ENCODE measurements at regions not wholly inside any gene's neighbourhood (a gene's known extent, or its start where the extent isn't known, plus 50 kb on each side); places are given as distances from the start of the nearest gene placed in this dataset.

GRCh38 chr5:112532654-112533360, 113.7 kb upstream of the EPB41L4A start:
- Histone ChIP-seq H4K20me1 (ENCODE audit: insufficient read depth, low read length) (no peaks in the 10 kb centered on the region), H3K4me2 (ENCODE audit: low read length) (no peak overlapping the region), H3K4me1 (ENCODE audit: insufficient read depth, low read length) (no peaks in the 10 kb centered on the region), H3K79me2 (ENCODE audit: insufficient read depth, low read length) (no peaks in the 10 kb centered on the region), H3K4me3 (ENCODE audit: insufficient read depth, low read depth, low read length) (no peak overlapping the region), H3K27me3 (ENCODE audit: insufficient read depth, low read length) (no peaks in the 10 kb centered on the region), H3K9me3 (ENCODE audit: insufficient read depth, low read depth, low read length) (no peaks in the 10 kb centered on the region), H2AFZ (ENCODE audit: low read depth, low read length) (no peak overlapping the region), H3K27ac (ENCODE audit: low read depth, low read length) (no peak overlapping the region), H3K9ac (ENCODE audit: low read length) (no peak overlapping the region), H3K36me3 (ENCODE audit: insufficient read depth, low read length) (no peaks in the 10 kb centered on the region)
- Mint-ChIP-seq H3K4me1 (ENCODE audit: low read depth, unreplicated experiment) (no peaks in the 10 kb centered on the region), H3K36me3 (ENCODE audit: low read depth, unreplicated experiment) (no peaks in the 10 kb centered on the region), H3K9me3 (ENCODE audit: unreplicated experiment) (no peaks in the 10 kb centered on the region), H3K27me3 (ENCODE audit: low read depth, unreplicated experiment) (no peaks in the 10 kb centered on the region), H3K27ac (ENCODE audit: unreplicated experiment) (no peak overlapping the region), H3K4me3 (ENCODE audit: unreplicated experiment) (no peak overlapping the region)
- no peak for DNase-seq (ENCODE audit: low read depth)
- FAIRE-seq, result no peak
- TF ChIP-seq CTCF (IDR thresholded peaks at IDR 0.05; ENCODE audit: insufficient read depth, low read depth, low read length), result no peak
- TF ChIP-seq EZH2 (IDR thresholded peaks at IDR 0.05; ENCODE audit: insufficient read depth, low read length), result no peak

- H3K4me3 Mint-ChIP-seq (ENCODE audit: unreplicated experiment), result no peak overlapping the region
- TF ChIP-seq CTCF (IDR thresholded peaks at IDR 0.05; ENCODE audit: insufficient read depth, low read depth, low read length) (no peak), EZH2 (IDR thresholded peaks at IDR 0.05; ENCODE audit: insufficient read depth, low read length) (no peak)
- no peak overlapping the region for H3K4me3 ChIP-seq (ENCODE audit: insufficient read depth, low read depth, low read length)
- no peak overlapping the region for H3K4me2 ChIP-seq (ENCODE audit: low read length)
- H3K79me2 ChIP-seq (ENCODE audit: insufficient read depth, low read length), result no peaks in the 10 kb centered on the region
- H3K9me3 ChIP-seq (ENCODE audit: insufficient read depth, low read depth, low read length), result no peaks in the 10 kb centered on the region
- no peaks in the 10 kb centered on the region for H3K9me3 Mint-ChIP-seq (ENCODE audit: unreplicated experiment)
- H4K20me1 ChIP-seq (ENCODE audit: insufficient read depth, low read length), result no peaks in the 10 kb centered on the region
- H2AFZ ChIP-seq (ENCODE audit: low read depth, low read length), result no peak overlapping the region
- H3K36me3 ChIP-seq (ENCODE audit: insufficient read depth, low read length), result no peaks in the 10 kb centered on the region
- no peaks in the 10 kb centered on the region for H3K4me1 ChIP-seq (ENCODE audit: insufficient read depth, low read length)
- no peak overlapping the region for H3K9ac ChIP-seq (ENCODE audit: low read length)
- no peaks in the 10 kb centered on the region for H3K36me3 Mint-ChIP-seq (ENCODE audit: low read depth, unreplicated experiment)
- no peak overlapping the region for H3K27ac ChIP-seq (ENCODE audit: low read depth, low read length)
- H3K4me1 Mint-ChIP-seq (ENCODE audit: low read depth, unreplicated experiment), result no peaks in the 10 kb centered on the region
- DNase-seq (ENCODE audit: low read depth) (no peak), FAIRE-seq (no peak)
- no peaks in the 10 kb centered on the region for H3K27me3 ChIP-seq (ENCODE audit: insufficient read depth, low read length)
- H3K27ac Mint-ChIP-seq (ENCODE audit: unreplicated experiment), result no peak overlapping the region
- no peaks in the 10 kb centered on the region for H3K27me3 Mint-ChIP-seq (ENCODE audit: low read depth, unreplicated experiment)
Measured at GRCh38 chr5:112533362-112533761, 114.3 kb upstream of the EPB41L4A start.

- Histone ChIP-seq H2AFZ (ENCODE audit: low read depth, low read length) (no peak overlapping the region), H3K4me2 (ENCODE audit: low read length) (no peak overlapping the region), H3K9ac (ENCODE audit: low read length) (no peak overlapping the region), H4K20me1 (ENCODE audit: insufficient read depth, low read length) (no peaks in the 10 kb centered on the region), H3K79me2 (ENCODE audit: insufficient read depth, low read length) (no peaks in the 10 kb centered on the region), H3K4me1 (ENCODE audit: insufficient read depth, low read length) (no peaks in the 10 kb centered on the region), H3K9me3 (ENCODE audit: insufficient read depth, low read depth, low read length) (no peaks in the 10 kb centered on the region), H3K36me3 (ENCODE audit: insufficient read depth, low read length) (no peaks in the 10 kb centered on the region), H3K4me3 (ENCODE audit: insufficient read depth, low read depth, low read length) (no peak overlapping the region), H3K27me3 (ENCODE audit: insufficient read depth, low read length) (no peaks in the 10 kb centered on the region), H3K27ac (ENCODE audit: low read depth, low read length) (no peak overlapping the region)
- H3K4me3 Mint-ChIP-seq (ENCODE audit: unreplicated experiment), result no peak overlapping the region
- H3K36me3 Mint-ChIP-seq (ENCODE audit: low read depth, unreplicated experiment), result no peaks in the 10 kb centered on the region
- no peaks in the 10 kb centered on the region for H3K4me1 Mint-ChIP-seq (ENCODE audit: low read depth, unreplicated experiment)
- FAIRE-seq (no peak), DNase-seq (ENCODE audit: low read depth) (no peak)
- no peaks in the 10 kb centered on the region for H3K27me3 Mint-ChIP-seq (ENCODE audit: low read depth, unreplicated experiment)
- TF ChIP-seq CTCF (IDR thresholded peaks at IDR 0.05; ENCODE audit: insufficient read depth, low read depth, low read length), result no peak
- TF ChIP-seq EZH2 (IDR thresholded peaks at IDR 0.05; ENCODE audit: insufficient read depth, low read length), result no peak
- H3K9me3 Mint-ChIP-seq (ENCODE audit: unreplicated experiment), result no peaks in the 10 kb centered on the region
- no peak overlapping the region for H3K27ac Mint-ChIP-seq (ENCODE audit: unreplicated experiment)
Measured at GRCh38 chr5:112534067-112534583, 115.0 kb upstream of the EPB41L4A start.

Measured in astrocyte (in vitro differentiated cells and primary cell).